GM12873 (cell line): ENCODE measurements at regions not wholly inside any gene's neighbourhood (a gene's known extent, or its start where the extent isn't known, plus 50 kb on each side); places are given as distances from the start of the nearest gene placed in this dataset.

ENCODE experiments used
- TF ChIP-seq, protein P1 (sequence below): IDR thresholded peaks from 2 replicates; pipeline ENCODE4 v1.5.1; 2012; ENCODE audit warnings: low read depth, mild to moderate bottlenecking, moderate library complexity, low read length, control low read depth; ENCODE audit not compliant: insufficient read depth; ENCODE audit errors: missing control alignments

DNA sequence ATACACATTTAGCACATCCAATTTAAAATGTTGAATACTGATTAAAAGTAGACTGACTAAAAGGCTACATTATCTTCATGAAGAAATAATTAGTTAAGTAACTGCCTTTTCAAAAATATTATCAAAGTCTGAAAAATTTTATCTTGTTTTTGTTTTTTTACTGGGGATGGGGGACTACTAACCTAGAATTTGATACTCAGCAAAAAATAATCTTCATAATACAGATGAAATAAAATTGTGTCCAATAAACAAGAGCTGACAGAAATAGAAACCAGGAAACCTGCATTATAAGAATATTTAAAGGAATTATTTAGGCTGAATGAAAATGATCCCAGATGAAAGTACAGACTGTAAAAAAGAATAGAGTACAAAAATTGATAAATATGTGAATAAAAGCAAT is 200.7 kb upstream of the RGPD4 start:
- TF ChIP-seq, protein P1, sequence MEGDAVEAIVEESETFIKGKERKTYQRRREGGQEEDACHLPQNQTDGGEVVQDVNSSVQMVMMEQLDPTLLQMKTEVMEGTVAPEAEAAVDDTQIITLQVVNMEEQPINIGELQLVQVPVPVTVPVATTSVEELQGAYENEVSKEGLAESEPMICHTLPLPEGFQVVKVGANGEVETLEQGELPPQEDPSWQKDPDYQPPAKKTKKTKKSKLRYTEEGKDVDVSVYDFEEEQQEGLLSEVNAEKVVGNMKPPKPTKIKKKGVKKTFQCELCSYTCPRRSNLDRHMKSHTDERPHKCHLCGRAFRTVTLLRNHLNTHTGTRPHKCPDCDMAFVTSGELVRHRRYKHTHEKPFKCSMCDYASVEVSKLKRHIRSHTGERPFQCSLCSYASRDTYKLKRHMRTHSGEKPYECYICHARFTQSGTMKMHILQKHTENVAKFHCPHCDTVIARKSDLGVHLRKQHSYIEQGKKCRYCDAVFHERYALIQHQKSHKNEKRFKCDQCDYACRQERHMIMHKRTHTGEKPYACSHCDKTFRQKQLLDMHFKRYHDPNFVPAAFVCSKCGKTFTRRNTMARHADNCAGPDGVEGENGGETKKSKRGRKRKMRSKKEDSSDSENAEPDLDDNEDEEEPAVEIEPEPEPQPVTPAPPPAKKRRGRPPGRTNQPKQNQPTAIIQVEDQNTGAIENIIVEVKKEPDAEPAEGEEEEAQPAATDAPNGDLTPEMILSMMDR, result no peak

DNA sequence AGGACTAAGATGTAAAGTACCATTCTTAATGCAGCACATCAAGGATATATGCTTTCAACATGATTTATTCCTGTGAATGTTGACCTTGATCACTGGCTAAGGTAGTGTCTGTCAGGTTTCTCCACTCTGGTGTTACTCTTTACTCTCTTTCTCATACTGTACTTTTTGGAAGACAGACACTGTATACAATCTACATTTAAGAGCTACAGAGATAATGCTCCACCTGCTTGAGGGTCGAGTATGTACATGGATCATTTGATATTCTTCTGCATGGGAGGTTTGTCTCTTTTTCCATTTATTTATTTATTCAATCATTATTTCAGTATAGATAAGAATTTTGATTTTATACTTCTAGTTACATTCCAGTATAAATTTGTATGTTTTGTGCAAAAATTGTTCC is 199.5 kb upstream of the RGPD4 start:
- TF ChIP-seq, protein P1, result no peak

DNA sequence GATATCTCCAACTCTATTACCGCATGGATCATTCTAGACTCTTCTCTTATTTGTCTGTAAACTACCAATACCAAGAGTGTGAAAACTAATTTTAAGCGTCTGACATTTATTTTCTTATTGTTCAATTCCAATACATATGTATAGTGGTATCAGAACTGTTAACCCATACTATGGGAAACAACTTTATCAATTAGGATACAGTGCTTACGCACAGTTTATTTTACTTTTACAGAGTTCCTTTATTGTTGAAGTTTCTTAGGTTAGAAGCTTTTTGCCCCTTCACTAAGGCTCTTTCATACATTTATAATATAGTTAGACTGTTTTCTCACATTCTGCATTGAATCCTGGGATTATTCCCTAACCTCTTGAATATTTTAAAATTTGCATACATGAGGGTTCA is 198.8 kb upstream of the RGPD4 start:
- TF ChIP-seq, protein P1, result no peak

DNA sequence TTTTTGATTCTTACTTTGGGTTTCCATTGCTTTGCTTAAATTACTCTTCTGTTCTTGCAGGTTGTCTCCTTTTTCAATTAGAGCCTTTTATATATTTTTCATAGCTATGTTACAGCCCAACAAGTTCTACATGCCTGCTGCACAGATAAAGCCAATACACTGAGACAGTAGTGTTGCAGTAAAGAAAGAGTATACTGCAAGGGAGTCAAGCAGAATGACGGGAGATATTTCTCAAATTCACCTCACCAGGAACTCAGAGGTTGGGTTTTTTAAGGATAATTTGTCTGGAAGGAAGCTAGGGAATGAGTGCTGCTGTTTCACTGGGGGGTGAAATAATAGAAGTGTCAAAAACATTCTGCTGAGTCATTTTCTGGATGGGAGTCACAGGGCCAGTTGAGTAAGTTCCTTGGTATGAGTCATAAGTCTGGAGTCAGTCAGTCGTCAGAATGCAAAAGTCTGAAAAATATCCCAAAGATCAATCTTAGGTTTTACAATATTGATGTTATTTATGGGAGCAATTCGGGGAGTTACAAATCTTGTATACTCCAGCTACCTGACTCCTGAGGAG is 193.0 kb upstream of the RGPD4 start:
- TF ChIP-seq, protein P1, result no peak

DNA sequence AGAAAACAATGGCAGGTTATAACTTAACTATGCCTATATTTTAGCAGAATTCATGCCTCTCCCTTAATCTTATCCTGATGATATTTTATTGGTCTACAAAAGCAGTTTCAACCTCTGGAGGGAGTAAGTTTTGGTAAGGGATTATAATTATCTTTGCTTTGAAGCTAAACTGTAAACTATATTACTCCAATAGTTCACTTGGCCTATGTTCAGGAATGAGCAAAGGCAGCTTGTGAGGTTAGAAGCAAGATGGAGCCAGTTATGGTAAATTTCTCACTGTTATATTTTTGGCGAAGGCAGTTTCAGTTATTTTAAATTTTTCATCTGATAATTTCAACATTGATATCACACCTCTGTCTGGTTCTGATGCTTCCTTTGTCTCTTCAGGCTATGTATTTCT is 192.5 kb upstream of the RGPD4 start:
- TF ChIP-seq, protein P1, result no peak

DNA sequence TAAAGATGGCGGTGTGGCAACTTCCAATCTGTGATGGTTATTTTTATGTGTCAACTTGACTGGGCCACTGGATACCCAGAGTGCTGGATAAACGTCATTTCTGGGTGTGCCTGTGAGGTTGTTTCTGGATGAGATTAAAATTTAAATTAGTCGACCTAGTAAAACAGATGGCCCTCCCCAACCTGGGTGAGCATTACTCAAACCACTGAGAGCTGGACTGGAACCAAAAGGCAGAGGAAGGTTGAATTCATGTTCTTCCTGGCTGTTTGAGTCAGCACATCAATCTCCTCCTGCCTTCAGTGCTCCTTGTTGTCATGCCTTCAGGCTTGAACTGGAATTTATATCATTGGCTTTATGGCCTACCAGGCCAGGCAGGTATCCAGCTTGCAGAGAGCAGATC is 190.8 kb upstream of the RGPD4 start:
- TF ChIP-seq, protein P1, result no peak

DNA sequence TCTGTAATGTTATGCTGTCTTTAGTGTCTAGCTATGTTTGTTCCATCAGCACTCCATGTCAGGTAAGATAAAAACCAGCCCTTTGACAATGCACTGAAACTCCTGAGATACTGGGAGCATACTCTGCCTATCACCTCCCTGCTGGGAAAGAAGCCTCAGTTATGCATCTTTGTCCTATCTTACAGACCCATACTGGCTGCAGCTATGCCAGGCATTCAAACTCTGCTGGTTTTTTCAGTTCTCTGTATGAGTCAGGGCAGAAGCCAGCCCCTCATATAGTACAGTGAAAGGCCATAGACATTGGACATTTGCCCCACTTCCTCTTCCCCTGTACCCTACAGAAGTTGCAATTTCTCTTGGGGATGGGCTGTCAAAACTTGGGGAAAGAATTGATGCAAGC is 181.1 kb upstream of the RGPD4 start:
- TF ChIP-seq, protein P1, result no peak
